GM12864 (cell line): ENCODE measurements at regions not wholly inside any gene's neighbourhood (a gene's known extent, or its start where the extent isn't known, plus 50 kb on each side); places are given as distances from the start of the nearest gene placed in this dataset.

Experiments used
- DNase-seq: peaks from one replicate; pipeline ENCODE4 v3.0.0-alpha.2; 2011; ENCODE audit warnings: low read depth
- H3K4me3 ChIP-seq: 2 replicates; pipeline ENCODE4 v1.5.1; 2011; ENCODE audit warnings: mild to moderate bottlenecking, low read depth, low read length, control low read depth
- CTCF ChIP-seq: IDR thresholded peaks from 2 replicates; pipeline ENCODE4 v1.5.1; 2011; ENCODE audit warnings: low read depth, mild to moderate bottlenecking, moderate library complexity, low read length, control low read depth, inconsistent platforms; ENCODE audit errors: missing control alignments

- no peak for TF ChIP-seq CTCF
- no peak overlapping the region for H3K4me3 ChIP-seq
- no peak for DNase-seq
Observed at GRCh38 chr9:90307891-90308290, 334.7 kb downstream of the DIRAS2 start.

DNA sequence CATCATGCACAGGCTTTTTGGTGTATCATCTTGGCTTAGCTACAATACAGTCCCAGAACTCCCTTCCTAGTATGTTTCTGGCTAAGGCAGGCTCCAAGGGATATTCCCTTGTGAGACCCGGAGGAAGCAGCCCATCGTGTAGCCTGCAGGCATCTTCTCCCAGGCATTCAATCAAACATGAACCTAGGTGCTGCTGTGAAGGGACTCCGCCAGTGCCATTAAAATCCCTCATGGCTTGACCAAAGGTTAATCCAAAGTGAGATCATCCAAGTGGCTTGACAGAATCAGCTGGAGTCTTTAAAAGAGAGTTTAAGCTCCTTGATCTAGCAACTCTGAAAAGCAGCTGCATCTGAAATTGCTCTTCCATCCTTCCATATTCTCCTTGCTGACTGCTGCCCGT lies 333.9 kb downstream of the DIRAS2 start:
- TF ChIP-seq CTCF, result no peak
- H3K4me3 ChIP-seq, result no peak overlapping the region
- no peak for DNase-seq

DNA sequence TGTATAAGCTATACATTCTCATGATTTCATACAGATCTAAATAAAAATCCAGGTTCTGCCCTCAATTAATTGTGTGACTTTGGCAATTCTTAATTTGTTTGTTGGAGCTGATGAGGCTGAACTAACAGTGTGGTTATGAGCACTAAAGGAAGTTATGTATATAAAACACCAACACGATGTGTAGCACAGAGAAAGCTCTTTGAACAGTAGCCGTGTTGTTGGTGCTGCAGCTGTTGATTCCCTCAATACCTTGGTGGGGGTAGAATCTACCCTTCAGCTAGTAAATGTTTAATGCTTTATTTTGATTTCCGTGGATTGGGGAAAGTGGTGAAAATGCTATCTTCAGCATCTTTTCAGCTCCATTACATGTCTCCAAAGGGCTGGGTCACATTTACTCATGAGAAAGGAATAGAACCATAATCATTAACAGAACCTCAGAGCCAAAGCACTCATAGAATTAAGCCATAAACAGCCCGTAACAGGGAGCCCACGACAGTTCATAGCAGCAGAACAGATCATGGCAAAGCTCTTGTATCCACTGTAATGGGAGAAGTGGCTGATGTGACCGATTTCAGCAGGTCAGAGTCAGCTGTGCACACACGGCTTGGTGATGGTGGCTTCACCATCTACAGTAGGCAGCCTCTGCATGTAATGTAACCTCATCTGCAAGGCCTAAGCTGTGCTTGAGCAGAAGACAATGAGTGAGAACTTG lies 332.7 kb downstream of the DIRAS2 start:
- no peak overlapping the region for H3K4me3 ChIP-seq
- no peak for DNase-seq
- no peak for TF ChIP-seq CTCF

DNA sequence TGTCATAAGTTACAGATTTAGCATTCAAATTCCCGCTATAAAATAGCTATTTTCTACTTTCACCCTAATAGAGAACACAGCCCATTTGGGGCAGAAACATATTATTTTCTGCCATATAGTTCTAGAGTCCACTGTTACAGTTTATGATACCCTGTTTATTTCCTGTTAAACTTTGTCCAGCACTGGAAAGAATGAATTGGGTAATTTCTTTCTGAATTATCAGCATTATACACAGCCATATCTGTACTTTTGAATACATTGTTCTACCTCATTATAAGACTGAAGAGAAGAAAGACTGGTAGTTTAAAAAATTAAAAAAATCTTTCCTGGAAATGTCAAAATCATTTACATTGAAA lies 332.1 kb downstream of the DIRAS2 start:
- H3K4me3 ChIP-seq, result no peak overlapping the region
- no peak for TF ChIP-seq CTCF
- DNase-seq, result no peak

DNA sequence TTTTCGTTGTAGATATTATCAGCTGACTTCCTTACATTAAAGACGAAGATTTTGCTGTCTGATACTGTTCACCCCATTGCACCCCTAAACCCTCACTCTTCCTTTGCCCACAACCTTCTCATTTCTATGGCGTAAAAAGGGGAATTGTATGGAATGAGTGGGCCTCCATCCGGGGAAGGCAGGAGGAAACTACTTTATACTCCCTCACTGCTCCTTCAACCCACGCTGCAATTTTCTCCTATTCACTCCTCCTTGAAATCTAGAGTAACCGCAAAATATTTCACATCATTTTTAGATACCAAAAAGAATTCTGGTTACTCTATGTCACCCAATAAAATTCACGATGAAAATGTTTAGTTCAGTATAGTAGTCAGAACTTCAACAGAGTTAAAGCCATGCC lies 330.8 kb downstream of the DIRAS2 start:
- no peak for DNase-seq
- no peak overlapping the region for H3K4me3 ChIP-seq
- TF ChIP-seq CTCF, result no peak

DNA sequence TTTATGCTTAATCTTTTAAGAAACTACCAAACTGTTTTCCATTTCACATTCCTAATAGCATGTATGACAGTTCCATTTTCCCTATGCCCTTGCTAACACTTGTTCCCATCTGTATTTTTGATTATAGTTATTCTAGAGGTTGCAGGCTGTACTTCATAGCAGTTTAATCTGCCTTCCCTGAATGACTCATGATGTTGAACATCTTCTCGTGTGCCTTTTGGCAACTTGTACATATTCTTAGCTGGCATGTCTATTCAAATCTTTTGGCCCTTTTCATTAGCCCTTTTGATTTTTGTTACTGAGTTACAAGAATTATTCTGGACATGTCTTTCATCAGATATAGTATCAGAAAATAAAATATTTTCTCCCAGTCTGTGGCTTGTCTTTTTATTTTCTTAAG lies 320.3 kb downstream of the DIRAS2 start:
- no peak for TF ChIP-seq CTCF
- no peak for DNase-seq
- H3K4me3 ChIP-seq, result no peak overlapping the region

GRCh38 chr9:90325913-90326653 lies 316.5 kb downstream of the DIRAS2 start:
- TF ChIP-seq CTCF, result no peak
- H3K4me3 ChIP-seq, result no peak overlapping the region
- DNase-seq, result no peak
